Osteoblast (primary cell): ENCODE measurements at regions not wholly inside any gene's neighbourhood (a gene's known extent, or its start where the extent isn't known, plus 50 kb on each side); places are given as distances from the start of the nearest gene placed in this dataset.

Experiments
- DNase-seq: peaks from one replicate; pipeline ENCODE4 v3.0.0; 2011; ENCODE audit warnings: low spot score, mixed read lengths; ENCODE audit not compliant: insufficient read length; ENCODE audit errors: missing footprints
- H2AFZ ChIP-seq: 2 replicates; pipeline ENCODE4 v1.6.0; 2011; ENCODE audit warnings: mild to moderate bottlenecking, low read length
- H3K27ac ChIP-seq: 2 replicates; pipeline ENCODE4 v1.5.1; 2011; ENCODE audit warnings: mild to moderate bottlenecking, low read depth, low read length, moderate library complexity
- H3K27me3 ChIP-seq: 2 replicates; pipeline ENCODE4 v1.6.0; 2012; ENCODE audit warnings: mild to moderate bottlenecking, control low read depth, inconsistent platforms, low read length, moderate library complexity; ENCODE audit not compliant: insufficient read depth
- H3K36me3 ChIP-seq: 2 replicates; pipeline ENCODE4 v1.5.1; 2011; ENCODE audit warnings: mild to moderate bottlenecking, low read length, control low read depth, moderate library complexity; ENCODE audit not compliant: insufficient read depth
- H3K4me1 ChIP-seq: 2 replicates; pipeline ENCODE4 v1.5.1; 2011; ENCODE audit warnings: mild to moderate bottlenecking, low read length, control low read depth, moderate library complexity; ENCODE audit not compliant: insufficient read depth
- H3K4me2 ChIP-seq: 2 replicates; pipeline ENCODE4 v1.6.0; 2011; ENCODE audit warnings: mild to moderate bottlenecking, low read length; ENCODE audit not compliant: insufficient read depth
- H3K4me3 ChIP-seq: fragments of 200-600 bp; sonication (generic); 3 replicates; pipeline ENCODE4 v1.5.1; 2012; ENCODE audit warnings: mild to moderate bottlenecking, low read length, inconsistent platforms; ENCODE audit not compliant: insufficient read depth
- H3K79me2 ChIP-seq: 2 replicates; pipeline ENCODE4 v1.6.0; 2012; ENCODE audit warnings: mild to moderate bottlenecking, low read length, control low read depth, inconsistent platforms; ENCODE audit not compliant: insufficient read depth
- H3K9me3 ChIP-seq: 2 replicates; pipeline ENCODE4 v1.5.1; 2011; ENCODE audit warnings: low read depth, low read length, control low read depth
- H4K20me1 ChIP-seq: 2 replicates; pipeline ENCODE4 v1.6.0; 2012; ENCODE audit warnings: mild to moderate bottlenecking, low read length, control low read depth; ENCODE audit not compliant: insufficient read depth
- TF ChIP-seq, protein P1 (sequence below): IDR thresholded peaks from 2 replicates; pipeline ENCODE4 v1.5.1; 2011; ENCODE audit warnings: mild to moderate bottlenecking, low read depth, low read length, moderate library complexity; ENCODE audit errors: extremely low read depth

DNA sequence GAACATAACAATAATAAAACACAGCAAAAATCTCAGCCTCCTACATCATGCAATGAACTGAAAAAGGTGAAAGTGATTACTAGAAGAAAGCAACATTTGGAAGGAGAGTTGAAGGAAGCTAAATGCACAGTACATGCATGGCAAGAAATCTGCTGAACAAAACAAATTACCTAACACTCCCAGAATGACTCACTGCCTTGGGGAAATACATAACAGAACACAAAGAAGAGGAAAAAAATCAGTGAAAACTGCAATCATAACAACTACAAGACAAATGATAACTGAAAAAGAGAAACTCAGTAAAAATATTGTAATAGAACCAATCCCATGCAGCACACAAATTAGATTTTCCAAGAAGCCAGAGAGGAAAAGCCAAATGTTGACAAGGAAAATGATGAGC is 1513.2 kb downstream of the ARAP2 start:
- no peaks in the 10 kb centered on the region for H4K20me1 ChIP-seq
- TF ChIP-seq, protein P1, sequence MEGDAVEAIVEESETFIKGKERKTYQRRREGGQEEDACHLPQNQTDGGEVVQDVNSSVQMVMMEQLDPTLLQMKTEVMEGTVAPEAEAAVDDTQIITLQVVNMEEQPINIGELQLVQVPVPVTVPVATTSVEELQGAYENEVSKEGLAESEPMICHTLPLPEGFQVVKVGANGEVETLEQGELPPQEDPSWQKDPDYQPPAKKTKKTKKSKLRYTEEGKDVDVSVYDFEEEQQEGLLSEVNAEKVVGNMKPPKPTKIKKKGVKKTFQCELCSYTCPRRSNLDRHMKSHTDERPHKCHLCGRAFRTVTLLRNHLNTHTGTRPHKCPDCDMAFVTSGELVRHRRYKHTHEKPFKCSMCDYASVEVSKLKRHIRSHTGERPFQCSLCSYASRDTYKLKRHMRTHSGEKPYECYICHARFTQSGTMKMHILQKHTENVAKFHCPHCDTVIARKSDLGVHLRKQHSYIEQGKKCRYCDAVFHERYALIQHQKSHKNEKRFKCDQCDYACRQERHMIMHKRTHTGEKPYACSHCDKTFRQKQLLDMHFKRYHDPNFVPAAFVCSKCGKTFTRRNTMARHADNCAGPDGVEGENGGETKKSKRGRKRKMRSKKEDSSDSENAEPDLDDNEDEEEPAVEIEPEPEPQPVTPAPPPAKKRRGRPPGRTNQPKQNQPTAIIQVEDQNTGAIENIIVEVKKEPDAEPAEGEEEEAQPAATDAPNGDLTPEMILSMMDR, result no peak
- H3K4me3 ChIP-seq, result no peak overlapping the region
- no peaks in the 10 kb centered on the region for H3K9me3 ChIP-seq
- no peak for DNase-seq
- no peaks in the 10 kb centered on the region for H3K36me3 ChIP-seq
- no peak overlapping the region for H3K4me2 ChIP-seq
- H3K27me3 ChIP-seq, result no peaks in the 10 kb centered on the region
- no peak overlapping the region for H3K27ac ChIP-seq
- H3K79me2 ChIP-seq, result no peaks in the 10 kb centered on the region
- H2AFZ ChIP-seq, result no peak overlapping the region
- H3K4me1 ChIP-seq, result no peaks in the 10 kb centered on the region

DNA sequence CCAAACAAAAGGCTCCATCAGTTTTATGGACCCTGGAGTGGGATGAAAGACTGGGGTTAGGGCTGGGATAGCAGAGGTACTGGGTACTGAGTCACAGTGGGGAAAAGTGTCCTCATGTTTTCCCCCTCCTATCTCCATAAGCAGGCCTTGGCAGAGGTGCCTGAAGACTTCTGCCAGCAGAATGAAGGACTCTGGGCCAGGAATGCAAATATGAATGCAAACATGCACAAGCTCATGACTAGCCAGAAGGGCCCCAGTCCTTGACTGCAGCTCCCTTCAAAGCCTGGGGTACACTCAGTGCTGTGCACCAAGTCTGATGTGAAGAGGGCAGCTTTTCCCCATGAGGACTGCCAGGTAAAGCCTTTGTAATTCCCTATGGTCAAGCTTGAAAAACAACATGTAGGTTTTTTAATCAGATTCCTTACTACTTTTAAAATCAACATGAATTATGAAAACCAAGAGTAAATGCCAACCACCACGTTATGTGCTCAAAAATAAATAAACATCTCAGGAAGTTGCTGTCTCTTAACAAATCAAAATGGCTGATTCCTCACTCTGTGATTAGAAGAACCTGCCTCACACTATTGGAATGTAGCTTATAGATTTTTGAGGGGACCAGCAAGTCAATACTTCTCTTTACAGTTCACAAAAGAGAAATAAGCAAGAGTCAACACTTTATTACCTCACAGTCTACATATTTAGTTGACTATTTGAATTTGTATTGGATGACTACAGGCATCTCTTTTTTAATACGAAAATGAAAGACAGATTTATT is 1512.0 kb downstream of the ARAP2 start:
- Histone ChIP-seq H3K4me3 (no peak overlapping the region), H3K4me2 (no peak overlapping the region), H3K36me3 (no peaks in the 10 kb centered on the region), H3K27ac (no peak overlapping the region), H3K27me3 (no peaks in the 10 kb centered on the region), H2AFZ (no peak overlapping the region), H3K79me2 (no peaks in the 10 kb centered on the region), H3K4me1 (no peaks in the 10 kb centered on the region), H4K20me1 (no peaks in the 10 kb centered on the region), H3K9me3 (no peaks in the 10 kb centered on the region)
- no peak for DNase-seq
- TF ChIP-seq, protein P1, result no peak

DNA sequence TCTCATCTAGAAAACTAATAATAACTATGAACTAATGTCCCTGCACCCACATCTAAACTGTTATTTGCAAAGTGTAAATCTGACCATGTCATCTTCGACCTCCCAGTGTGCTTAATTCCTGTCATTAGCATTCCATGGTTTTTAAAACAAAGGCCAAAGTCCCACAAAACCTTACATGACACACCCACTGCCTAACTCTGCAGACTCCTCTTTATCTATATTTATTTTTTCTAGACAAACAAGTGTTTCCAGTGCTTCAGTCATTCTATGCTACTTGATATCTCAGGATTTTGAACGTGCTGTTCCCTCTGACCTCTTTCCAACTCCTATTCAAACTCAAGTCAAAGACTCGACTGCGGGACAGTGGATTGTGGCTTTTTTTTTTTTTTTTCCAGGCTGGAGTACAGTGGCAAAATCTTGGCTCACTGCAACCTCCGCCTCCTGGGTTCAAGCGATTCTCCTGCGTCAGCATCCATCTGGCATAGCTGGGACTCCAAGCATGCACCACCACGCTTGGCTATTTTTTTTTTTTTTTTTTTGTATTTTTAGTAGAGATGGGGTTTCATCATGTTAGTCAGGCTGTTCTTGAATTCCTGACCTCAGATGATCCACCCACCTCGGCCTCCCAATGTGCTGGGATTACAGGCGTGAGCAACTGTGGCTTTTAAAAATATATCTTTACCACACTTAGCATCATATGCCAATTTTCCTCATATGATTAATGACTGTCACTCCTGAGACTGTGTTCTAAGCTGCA is 1511.0 kb downstream of the ARAP2 start:
- DNase-seq, result no peak
- no peaks in the 10 kb centered on the region for H3K27me3 ChIP-seq
- H3K4me3 ChIP-seq, result no peak overlapping the region
- no peak overlapping the region for H3K4me2 ChIP-seq
- H3K79me2 ChIP-seq, result no peaks in the 10 kb centered on the region
- no peaks in the 10 kb centered on the region for H3K9me3 ChIP-seq
- H4K20me1 ChIP-seq, result no peaks in the 10 kb centered on the region
- H3K36me3 ChIP-seq, result no peaks in the 10 kb centered on the region
- no peak overlapping the region for H2AFZ ChIP-seq
- TF ChIP-seq, protein P1, result no peak
- no peaks in the 10 kb centered on the region for H3K4me1 ChIP-seq
- no peak overlapping the region for H3K27ac ChIP-seq

DNA sequence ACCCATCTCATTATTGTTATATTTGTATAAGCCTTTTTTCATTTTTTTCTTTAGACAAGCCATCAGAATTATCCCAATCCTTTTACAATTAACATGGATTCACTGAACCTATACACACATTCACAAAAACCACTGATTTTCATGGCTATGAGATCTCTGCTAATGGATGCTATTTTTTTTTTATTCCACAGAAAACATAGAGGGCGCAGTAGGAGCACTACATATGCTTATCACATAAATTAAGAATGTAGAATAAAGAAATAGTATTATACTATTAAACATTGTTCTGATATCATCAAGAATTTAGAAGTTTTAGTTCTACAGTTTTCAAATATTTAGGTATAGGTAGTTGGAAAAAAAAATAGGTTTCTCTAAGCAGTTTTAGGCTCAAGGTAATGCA is 1477.4 kb downstream of the ARAP2 start:
- H4K20me1 ChIP-seq, result no peaks in the 10 kb centered on the region
- H2AFZ ChIP-seq, result no peak overlapping the region
- TF ChIP-seq, protein P1, result no peak
- H3K27ac ChIP-seq, result no peak overlapping the region
- H3K9me3 ChIP-seq, result peaks cover 3% of the 10 kb centered on the region
- H3K36me3 ChIP-seq, result no peaks in the 10 kb centered on the region
- no peaks in the 10 kb centered on the region for H3K4me1 ChIP-seq
- H3K4me3 ChIP-seq, result no peak overlapping the region
- H3K27me3 ChIP-seq, result no peaks in the 10 kb centered on the region
- H3K4me2 ChIP-seq, result no peak overlapping the region
- DNase-seq, result no peak
- no peaks in the 10 kb centered on the region for H3K79me2 ChIP-seq
